SK-N-SH treated with all-trans-retinoic acid at 6 μM for 48 hours (cell line): ENCODE measurements at regions not wholly inside any gene's neighbourhood (a gene's known extent, or its start where the extent isn't known, plus 50 kb on each side); places are given as distances from the start of the nearest gene placed in this dataset.

Source experiments
- ATAC-seq: fragments of 200-7000 bp; cut with Tn5 transposase; 3 replicates; pipeline ENCODE4 v1.9.1; 2020; ENCODE audit warnings: mild to moderate bottlenecking, moderate library complexity
- ARNTL ChIP-seq: fragments of 450-650 bp; formaldehyde crosslinking; IDR thresholded peaks from 2 replicates; pipeline ENCODE4 v1.5.0; 2020; ENCODE audit warnings: low read depth, mild to moderate bottlenecking, moderate library complexity, borderline replicate concordance
- BACH2 ChIP-seq: fragments of 250-450 bp; sonication (Bioruptor Pico); IDR thresholded peaks from 2 replicates; pipeline ENCODE4 v1.9.0; 2021; ENCODE audit warnings: mild to moderate bottlenecking, borderline replicate concordance
- CREB5 ChIP-seq: fragments of 250-450 bp; sonication (Bioruptor Pico); IDR thresholded peaks from 2 replicates; pipeline ENCODE4 v1.5.1; 2020; ENCODE audit warnings: low read depth, mild to moderate bottlenecking, moderate library complexity
- CSRNP3 ChIP-seq: fragments of 250-450 bp; sonication (Bioruptor Pico); IDR thresholded peaks from 2 replicates; pipeline ENCODE4 v1.5.1; 2021; ENCODE audit warnings: mild to moderate bottlenecking, moderate library complexity
- ESRRG ChIP-seq: fragments of 250-450 bp; sonication (Bioruptor Pico); IDR thresholded peaks from 2 replicates; pipeline ENCODE4 v1.6.1; 2021; ENCODE audit warnings: mild to moderate bottlenecking
- GLIS3 ChIP-seq: fragments of 250-450 bp; sonication (Bioruptor Pico); IDR thresholded peaks from 2 replicates; pipeline ENCODE4 v1.5.0; 2020; ENCODE audit warnings: mild to moderate bottlenecking, moderate library complexity
- OSR1 ChIP-seq: fragments of 250-450 bp; sonication (Bioruptor Pico); IDR thresholded peaks from 2 replicates; pipeline ENCODE4 v1.8.0; 2022; ENCODE audit warnings: moderate library complexity, mild to moderate bottlenecking, inconsistent platforms
- PATZ1 ChIP-seq: fragments of 250-450 bp; sonication (Bioruptor Pico); IDR thresholded peaks from 2 replicates; pipeline ENCODE4 v1.8.0; 2020; ENCODE audit warnings: mild to moderate bottlenecking, moderate library complexity, borderline replicate concordance
- POU6F1 ChIP-seq: fragments of 250-450 bp; sonication (Bioruptor Pico); IDR thresholded peaks from 2 replicates; pipeline ENCODE4 v1.8.0; 2021; ENCODE audit warnings: low read depth, mild to moderate bottlenecking, moderate library complexity, borderline replicate concordance
- RARB ChIP-seq: fragments of 250-450 bp; sonication (Bioruptor Pico); IDR thresholded peaks from 2 replicates; pipeline ENCODE4 v1.8.0; 2021; ENCODE audit warnings: mild to moderate bottlenecking, moderate library complexity
- SNAI2 ChIP-seq: fragments of 250-450 bp; sonication (Bioruptor Pico); IDR thresholded peaks from 2 replicates; pipeline ENCODE4 v1.5.0; 2020; ENCODE audit warnings: mild to moderate bottlenecking, moderate library complexity
- TCF4 ChIP-seq: fragments of 250-450 bp; sonication (Bioruptor Pico); IDR thresholded peaks from 2 replicates; pipeline ENCODE4 v1.8.0; 2021; ENCODE audit warnings: mild to moderate bottlenecking, moderate library complexity, borderline replicate concordance
- TOX ChIP-seq: fragments of 250-450 bp; sonication (Bioruptor Pico); IDR thresholded peaks from 2 replicates; pipeline ENCODE4 v1.8.0; 2021; ENCODE audit warnings: mild to moderate bottlenecking, moderate library complexity, borderline replicate concordance
- TSHZ2 ChIP-seq: fragments of 250-450 bp; sonication (Bioruptor Pico); IDR thresholded peaks from 2 replicates; pipeline ENCODE4 v1.5.0; 2020; ENCODE audit warnings: mild to moderate bottlenecking, moderate library complexity
- ZFP3 ChIP-seq: fragments of 250-450 bp; sonication (Bioruptor Pico); IDR thresholded peaks from 2 replicates; pipeline ENCODE4 v1.5.0; 2020; ENCODE audit warnings: mild to moderate bottlenecking, moderate library complexity
- ZFP30 ChIP-seq: fragments of 450-650 bp; formaldehyde crosslinking; IDR thresholded peaks from 2 replicates; pipeline ENCODE4 v1.5.0; 2022; ENCODE audit warnings: mild to moderate bottlenecking, moderate library complexity
- ZNF565 ChIP-seq: fragments of 450-650 bp; formaldehyde crosslinking; conservative IDR thresholded peaks from 2 replicates; pipeline ENCODE4 v1.5.0; 2020; ENCODE audit warnings: low read depth, mild to moderate bottlenecking, moderate library complexity
- ZNF70 ChIP-seq: fragments of 450-650 bp; formaldehyde crosslinking; IDR thresholded peaks from 2 replicates; pipeline ENCODE4 v1.5.0; 2020; ENCODE audit warnings: mild to moderate bottlenecking, moderate library complexity
- ZNF8 ChIP-seq: fragments of 450-650 bp; formaldehyde crosslinking; IDR thresholded peaks from 2 replicates; pipeline ENCODE4 v1.5.0; 2020; ENCODE audit warnings: mild to moderate bottlenecking, moderate library complexity

- no peak for TF ChIP-seq PATZ1
- no peak for TF ChIP-seq BACH2 (CRISPR knock-in tag)
- no peak for TF ChIP-seq CSRNP3 (CRISPR knock-in tag)
- TF ChIP-seq CREB5 (CRISPR knock-in tag): no peak
- no peak for TF ChIP-seq ZFP30 (CRISPR knock-in tag)
- TF ChIP-seq ZNF70 (CRISPR knock-in tag): no peak
- TF ChIP-seq SNAI2 (CRISPR knock-in tag): no peak
- no peak for TF ChIP-seq RARB (CRISPR knock-in tag)
- TF ChIP-seq OSR1 (CRISPR knock-in tag): no peak
- no peak for TF ChIP-seq TOX (CRISPR knock-in tag)
- no peak for TF ChIP-seq ZNF565 (CRISPR knock-in tag)
- TF ChIP-seq TCF4: no peak
- TF ChIP-seq ESRRG (CRISPR knock-in tag): no peak
- TF ChIP-seq ARNTL (CRISPR knock-in tag): no peak
Observed at GRCh38 chr1:79655876-79656275, 649.3 kb upstream of the ADGRL4 start.

GRCh38 chr1:79652426-79652825 is 645.9 kb upstream of the ADGRL4 start:
- TF ChIP-seq GLIS3 (no peak), TSHZ2 (CRISPR knock-in tag) (no peak), ZNF8 (no peak), ZFP30 (CRISPR knock-in tag) (no peak), ZNF565 (CRISPR knock-in tag) (no peak), SNAI2 (CRISPR knock-in tag) (no peak), TCF4 (no peak), ZFP3 (CRISPR knock-in tag) (no peak), RARB (CRISPR knock-in tag) (no peak), ZNF70 (CRISPR knock-in tag) (no peak), POU6F1 (no peak), ARNTL (CRISPR knock-in tag) (no peak)
- no peak for ATAC-seq

More at GRCh38 chr1:79655876-79656275, 649.3 kb upstream of the ADGRL4 start:
- no peak for ATAC-seq

- no peak for TF ChIP-seq ESRRG (CRISPR knock-in tag)
- TF ChIP-seq TSHZ2 (CRISPR knock-in tag): no peak
- TF ChIP-seq ZFP30 (CRISPR knock-in tag): no peak
- TF ChIP-seq ZNF8: no peak
- TF ChIP-seq ZNF565 (CRISPR knock-in tag): no peak
- no peak for TF ChIP-seq ARNTL (CRISPR knock-in tag)
- no peak for TF ChIP-seq ZNF70 (CRISPR knock-in tag)
- TF ChIP-seq RARB (CRISPR knock-in tag): no peak
- TF ChIP-seq CREB5 (CRISPR knock-in tag): no peak
- no peak for TF ChIP-seq BACH2 (CRISPR knock-in tag)
- TF ChIP-seq, all 23 proteins: peak for 0
- ATAC-seq: no peak
Observed at GRCh38 chr1:79648126-79648525, 641.6 kb upstream of the ADGRL4 start.
